ENCODE measurements at regions not wholly inside any gene's neighbourhood (a gene's known extent, or its start where the extent isn't known, plus 50 kb on each side); places are given as distances from the start of the nearest gene placed in this dataset.

DNA sequence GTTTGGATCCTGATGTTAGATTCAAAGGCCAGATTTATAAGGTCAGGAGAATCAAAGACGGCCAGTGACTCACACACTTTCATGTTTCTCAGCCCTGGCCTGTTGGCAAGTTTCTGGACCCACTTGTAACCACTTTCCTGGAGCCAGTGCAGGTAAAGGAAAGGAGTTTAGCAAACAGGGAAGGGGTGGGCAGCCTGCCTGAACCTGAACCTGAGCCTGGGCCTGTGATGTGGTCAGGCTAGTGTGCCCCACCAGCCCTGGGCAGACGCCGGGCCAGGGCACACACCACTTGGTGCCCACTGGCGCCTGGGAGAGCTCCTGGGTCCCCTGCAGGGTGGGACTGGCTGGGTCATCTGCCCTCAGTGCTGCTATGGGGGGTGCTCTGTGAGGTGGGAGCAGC is 100.5 kb upstream of the SPRED2 start:
- TF ChIP-seq, protein P1, sequence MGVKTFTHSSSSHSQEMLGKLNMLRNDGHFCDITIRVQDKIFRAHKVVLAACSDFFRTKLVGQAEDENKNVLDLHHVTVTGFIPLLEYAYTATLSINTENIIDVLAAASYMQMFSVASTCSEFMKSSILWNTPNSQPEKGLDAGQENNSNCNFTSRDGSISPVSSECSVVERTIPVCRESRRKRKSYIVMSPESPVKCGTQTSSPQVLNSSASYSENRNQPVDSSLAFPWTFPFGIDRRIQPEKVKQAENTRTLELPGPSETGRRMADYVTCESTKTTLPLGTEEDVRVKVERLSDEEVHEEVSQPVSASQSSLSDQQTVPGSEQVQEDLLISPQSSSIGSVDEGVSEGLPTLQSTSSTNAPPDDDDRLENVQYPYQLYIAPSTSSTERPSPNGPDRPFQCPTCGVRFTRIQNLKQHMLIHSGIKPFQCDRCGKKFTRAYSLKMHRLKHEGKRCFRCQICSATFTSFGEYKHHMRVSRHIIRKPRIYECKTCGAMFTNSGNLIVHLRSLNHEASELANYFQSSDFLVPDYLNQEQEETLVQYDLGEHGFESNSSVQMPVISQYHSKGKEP (tag by site-specific recombination; IDR thresholded peaks at IDR 0.05), result no peak
- TF ChIP-seq HOXA7 (CRISPR knock-in tag; IDR thresholded peaks at IDR 0.05; ENCODE audit: borderline replicate concordance) (no peak), ZNF549 (tag by site-specific recombination; IDR thresholded peaks at IDR 0.05) (no peak), ZNF830 (tag by site-specific recombination; IDR thresholded peaks at IDR 0.05; ENCODE audit: low read depth) (no peak), ZFP37 (tag by site-specific recombination; IDR thresholded peaks at IDR 0.05) (no peak), ZNF274 (IDR thresholded peaks at IDR 0.05; ENCODE audit: low read length) (no peak), ZNF274 (tag by site-specific recombination; IDR thresholded peaks at IDR 0.05; ENCODE audit: borderline replicate concordance) (no peak)
- TF ChIP-seq, protein P2, sequence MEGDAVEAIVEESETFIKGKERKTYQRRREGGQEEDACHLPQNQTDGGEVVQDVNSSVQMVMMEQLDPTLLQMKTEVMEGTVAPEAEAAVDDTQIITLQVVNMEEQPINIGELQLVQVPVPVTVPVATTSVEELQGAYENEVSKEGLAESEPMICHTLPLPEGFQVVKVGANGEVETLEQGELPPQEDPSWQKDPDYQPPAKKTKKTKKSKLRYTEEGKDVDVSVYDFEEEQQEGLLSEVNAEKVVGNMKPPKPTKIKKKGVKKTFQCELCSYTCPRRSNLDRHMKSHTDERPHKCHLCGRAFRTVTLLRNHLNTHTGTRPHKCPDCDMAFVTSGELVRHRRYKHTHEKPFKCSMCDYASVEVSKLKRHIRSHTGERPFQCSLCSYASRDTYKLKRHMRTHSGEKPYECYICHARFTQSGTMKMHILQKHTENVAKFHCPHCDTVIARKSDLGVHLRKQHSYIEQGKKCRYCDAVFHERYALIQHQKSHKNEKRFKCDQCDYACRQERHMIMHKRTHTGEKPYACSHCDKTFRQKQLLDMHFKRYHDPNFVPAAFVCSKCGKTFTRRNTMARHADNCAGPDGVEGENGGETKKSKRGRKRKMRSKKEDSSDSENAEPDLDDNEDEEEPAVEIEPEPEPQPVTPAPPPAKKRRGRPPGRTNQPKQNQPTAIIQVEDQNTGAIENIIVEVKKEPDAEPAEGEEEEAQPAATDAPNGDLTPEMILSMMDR (tag by site-specific recombination; IDR thresholded peaks at IDR 0.05), result no peak
